Choroid plexus epithelial cell (primary cell): ENCODE measurements at regions not wholly inside any gene's neighbourhood (a gene's known extent, or its start where the extent isn't known, plus 50 kb on each side); places are given as distances from the start of the nearest gene placed in this dataset.
"Not testable (repeated sequence)": the region's sequence is repeated elsewhere in the genome, so short reads cannot be mapped to it uniquely, and the experiment has no call there.

Experiments used
- DNase-seq: peaks from one replicate; pipeline ENCODE4 v3.0.0-alpha.2; 2010; ENCODE audit warnings: low read depth
- H3K4me3 ChIP-seq: 2 replicates; pipeline ENCODE4 v1.5.1; 2011; ENCODE audit warnings: low read depth, mild to moderate bottlenecking, control low read depth, low read length, moderate library complexity
- CTCF ChIP-seq: conservative IDR thresholded peaks from 2 replicates; pipeline ENCODE4 v1.5.1; 2011; ENCODE audit warnings: low read depth, mild to moderate bottlenecking, control low read depth, inconsistent platforms, low read length, moderate library complexity

GRCh38 chr21:14826630-14827029 is 238.2 kb downstream of the NRIP1 start:
- TF ChIP-seq CTCF, result no peak
- no peak for DNase-seq
- H3K4me3 ChIP-seq, result no peak overlapping the region

- DNase-seq, result no peak
- no peak for TF ChIP-seq CTCF
- no peak overlapping the region for H3K4me3 ChIP-seq
These were observed 239.3 kb downstream of the NRIP1 start for GRCh38 chr21:14825514-14825974.

GRCh38 chr21:14824126-14824525 is 240.7 kb downstream of the NRIP1 start:
- no peak for TF ChIP-seq CTCF
- H3K4me3 ChIP-seq, result no peak overlapping the region
- no peak for DNase-seq

- H3K4me3 ChIP-seq, result no peak overlapping the region
- TF ChIP-seq CTCF, result no peak
- DNase-seq, result no peak
These were observed 247.5 kb downstream of the NRIP1 start for GRCh38 chr21:14817311-14817710.

GRCh38 chr21:14814991-14815390 is 249.8 kb downstream of the NRIP1 start:
- DNase-seq, result no peak
- no peak for TF ChIP-seq CTCF
- H3K4me3 ChIP-seq, result no peak overlapping the region

- no peak for DNase-seq
- H3K4me3 ChIP-seq, result no peak overlapping the region
- no peak for TF ChIP-seq CTCF
These were observed 250.5 kb downstream of the NRIP1 start for GRCh38 chr21:14814282-14814681.

GRCh38 chr21:14804170-14804569 is 258.1 kb upstream of the SAMSN1 start:
- not testable (repeated sequence) for DNase-seq, H3K4me3 ChIP-seq

GRCh38 chr21:14797543-14797942 is 251.4 kb upstream of the SAMSN1 start:
- TF ChIP-seq CTCF, result no peak
- DNase-seq, result no peak
- H3K4me3 ChIP-seq, result no peak overlapping the region
